Mucosa of rectum (tissue), 2 donors: ENCODE measurements at regions not wholly inside any gene's neighbourhood (a gene's known extent, or its start where the extent isn't known, plus 50 kb on each side); places are given as distances from the start of the nearest gene placed in this dataset.

Source experiments
- H3K27ac ChIP-seq, 2 donors: one replicate each; pipeline ENCODE4 v1.7.0; 2013; ENCODE audit warnings: inconsistent platforms in 2 of 2, low read depth in 2 of 2, low read length in 2 of 2
- H3K27me3 ChIP-seq, 2 donors: one replicate each; pipeline ENCODE4 v1.7.0; 2013; ENCODE audit warnings: low read length in 2 of 2; ENCODE audit not compliant: control insufficient read depth in 2 of 2, insufficient read depth in 2 of 2
- H3K36me3 ChIP-seq, 2 donors: one replicate each; pipeline ENCODE4 v1.7.0; 2013; ENCODE audit warnings: low read length in 2 of 2; ENCODE audit not compliant: control insufficient read depth in 2 of 2, insufficient read depth in 2 of 2
- H3K4me1 ChIP-seq, 2 donors: one replicate each; pipeline ENCODE4 v1.7.0; 2013; ENCODE audit warnings: low read length in 2 of 2, mild to moderate bottlenecking in 1 of 2; ENCODE audit not compliant: control insufficient read depth in 2 of 2, insufficient read depth in 2 of 2
- H3K4me3 ChIP-seq, 2 donors: one replicate each; pipeline ENCODE4 v1.7.0; 2013; ENCODE audit warnings: low read length in 2 of 2
- H3K9ac ChIP-seq, 2 donors: one replicate each; pipeline ENCODE4 v1.7.0; 2013; ENCODE audit warnings: low read length in 2 of 2, low read depth in 1 of 2, mild to moderate bottlenecking in 1 of 2
- H3K9me3 ChIP-seq, 2 donors: one replicate each; pipeline ENCODE4 v1.7.0; 2013; ENCODE audit warnings: low read length in 2 of 2; ENCODE audit not compliant: control insufficient read depth in 2 of 2
- donor health status: healthy.
- donor health status: Normal muscosa, but diverticular disease.

- no peak overlapping the region for H3K9ac ChIP-seq
- no peaks in the 10 kb centered on the region for H3K27me3 ChIP-seq
- peaks cover 0 to 3% of the 10 kb centered on the region in 2 donors for H3K4me1 ChIP-seq
- H3K27ac ChIP-seq: no peak overlapping the region
- H3K36me3 ChIP-seq: peaks cover 0 to 4% of the 10 kb centered on the region in 2 donors
- H3K9me3 ChIP-seq: no peaks in the 10 kb centered on the region
- no peak overlapping the region for H3K4me3 ChIP-seq
These were observed 310.7 kb downstream of the CNTN3 start for GRCh38 chr3:74303711-74304110.

- Histone ChIP-seq H3K27me3 (no peaks in the 10 kb centered on the region), H3K27ac (no peak overlapping the region), H3K4me3 (no peak overlapping the region), H3K4me1 (peaks cover 0 to 3% of the 10 kb centered on the region in 2 donors), H3K9me3 (no peaks in the 10 kb centered on the region), H3K36me3 (peaks cover 0 to 4% of the 10 kb centered on the region in 2 donors), H3K9ac (no peak overlapping the region)
These were observed 311.5 kb downstream of the CNTN3 start for GRCh38 chr3:74302969-74303368.

GRCh38 chr3:74302281-74302680, 312.2 kb downstream of the CNTN3 start:
- Histone ChIP-seq H3K9ac (no peak overlapping the region), H3K36me3 (peaks cover 0 to 4% of the 10 kb centered on the region in 2 donors), H3K27ac (no peak overlapping the region), H3K4me3 (no peak overlapping the region), H3K27me3 (no peaks in the 10 kb centered on the region), H3K4me1 (peaks cover 0 to 3% of the 10 kb centered on the region in 2 donors), H3K9me3 (no peaks in the 10 kb centered on the region)

GRCh38 chr3:74301056-74301455, 313.4 kb downstream of the CNTN3 start:
- H3K27me3 ChIP-seq: no peaks in the 10 kb centered on the region
- peaks cover 0 to 4% of the 10 kb centered on the region in 2 donors for H3K36me3 ChIP-seq
- no peaks in the 10 kb centered on the region for H3K9me3 ChIP-seq
- H3K4me1 ChIP-seq: peaks cover 0 to 3% of the 10 kb centered on the region in 2 donors
- H3K27ac ChIP-seq: no peak overlapping the region
- H3K4me3 ChIP-seq: no peak overlapping the region
- H3K9ac ChIP-seq: no peak overlapping the region

- Histone ChIP-seq H3K36me3 (no peaks in the 10 kb centered on the region), H3K9ac (no peak overlapping the region), H3K27me3 (no peaks in the 10 kb centered on the region), H3K27ac (no peak overlapping the region), H3K4me1 (no peaks in the 10 kb centered on the region), H3K9me3 (no peaks in the 10 kb centered on the region), H3K4me3 (no peak overlapping the region)
These were observed 319.0 kb downstream of the CNTN3 start for GRCh38 chr3:74295479-74295878.

GRCh38 chr3:74288761-74289160, 325.7 kb downstream of the CNTN3 start:
- Histone ChIP-seq H3K36me3 (no peaks in the 10 kb centered on the region), H3K9me3 (no peaks in the 10 kb centered on the region), H3K4me3 (no peak overlapping the region), H3K4me1 (no peaks in the 10 kb centered on the region), H3K27me3 (no peaks in the 10 kb centered on the region), H3K9ac (no peak overlapping the region), H3K27ac (no peak overlapping the region)

- Histone ChIP-seq H3K4me3 (no peak overlapping the region), H3K27me3 (no peaks in the 10 kb centered on the region), H3K9ac (no peak overlapping the region), H3K27ac (no peak overlapping the region), H3K9me3 (no peaks in the 10 kb centered on the region), H3K36me3 (no peaks in the 10 kb centered on the region), H3K4me1 (no peaks in the 10 kb centered on the region)
These were observed 326.9 kb downstream of the CNTN3 start for GRCh38 chr3:74287557-74287956.

- no peaks in the 10 kb centered on the region for H3K27me3 ChIP-seq
These were observed 332.3 kb downstream of the CNTN3 start for GRCh38 chr3:74282202-74282601.

GRCh38 chr3:74281705-74282104, 332.8 kb downstream of the CNTN3 start:
- Histone ChIP-seq H3K36me3 (no peaks in the 10 kb centered on the region), H3K27me3 (no peaks in the 10 kb centered on the region), H3K27ac (no peak overlapping the region), H3K4me1 (no peaks in the 10 kb centered on the region), H3K9ac (no peak overlapping the region), H3K9me3 (no peaks in the 10 kb centered on the region), H3K4me3 (no peak overlapping the region)

More at GRCh38 chr3:74282202-74282601, 332.3 kb downstream of the CNTN3 start:
- Histone ChIP-seq H3K4me3 (no peak overlapping the region), H3K27ac (no peak overlapping the region), H3K36me3 (no peaks in the 10 kb centered on the region), H3K9me3 (no peaks in the 10 kb centered on the region), H3K4me1 (no peaks in the 10 kb centered on the region), H3K9ac (no peak overlapping the region)

- no peak overlapping the region for H3K9ac ChIP-seq
- no peaks in the 10 kb centered on the region for H3K9me3 ChIP-seq
- no peak overlapping the region for H3K4me3 ChIP-seq
- no peaks in the 10 kb centered on the region for H3K4me1 ChIP-seq
- peak overlapping the region in 1 of 2 donors; percentile 6 for H3K27ac ChIP-seq
- no peaks in the 10 kb centered on the region for H3K27me3 ChIP-seq
- H3K36me3 ChIP-seq: no peaks in the 10 kb centered on the region
These were observed 340.7 kb downstream of the CNTN3 start for GRCh38 chr3:74273555-74274402.
